GM23338 (cell line): ENCODE measurements at regions not wholly inside any gene's neighbourhood (a gene's known extent, or its start where the extent isn't known, plus 50 kb on each side); places are given as distances from the start of the nearest gene placed in this dataset.

Experiments used
- CREB1 ChIP-seq: fragments of 250-450 bp; sonication (Bioruptor Pico); IDR thresholded peaks from 2 replicates; pipeline ENCODE4 v1.5.0; 2020; ENCODE audit warnings: low read depth, mild to moderate bottlenecking, moderate library complexity
- CTCF ChIP-seq, 2 experiments: fragments of 200-600 bp in 1 of 2; sonication (generic) in 1 of 2; conservative IDR thresholded peaks; 2 replicates each; pipeline versions ENCODE4 v1.5.1 to v1.6.1; 2016 to 2017; ENCODE audit warnings: antibody characterized with exemption in 2 of 2, low read depth in 2 of 2, mild to moderate bottlenecking in 2 of 2, moderate library complexity in 1 of 2
- EZH2 ChIP-seq: fragments of 200-600 bp; sonication (generic); IDR thresholded peaks from one replicate; pipeline ENCODE4 v1.8.0; 2017; ENCODE audit warnings: antibody characterized with exemption, mild to moderate bottlenecking, low read depth; ENCODE audit not compliant: unreplicated experiment
- EZH2phosphoT487 ChIP-seq: fragments of 200-600 bp; sonication (generic); IDR thresholded peaks from one replicate; pipeline ENCODE4 v1.8.1; 2018; ENCODE audit warnings: antibody characterized with exemption; ENCODE audit not compliant: unreplicated experiment
- JUNB ChIP-seq: IDR thresholded peaks from one replicate; pipeline ENCODE4 v1.6.1; 2016; ENCODE audit warnings: antibody characterized with exemption; ENCODE audit not compliant: unreplicated experiment
- NANOG ChIP-seq: IDR thresholded peaks from 2 replicates; pipeline ENCODE4 v1.6.1; 2016; ENCODE audit warnings: antibody characterized with exemption, borderline replicate concordance
- POLR2AphosphoS5 ChIP-seq: IDR thresholded peaks from 2 replicates; pipeline ENCODE4 v1.6.1; 2016; ENCODE audit warnings: antibody characterized with exemption, low read depth
- REST ChIP-seq: IDR thresholded peaks from one replicate; pipeline ENCODE4 v1.6.1; 2018; ENCODE audit warnings: antibody characterized with exemption; ENCODE audit not compliant: unreplicated experiment
- ZNF114 ChIP-seq: fragments of 250-450 bp; sonication (Bioruptor Pico); IDR thresholded peaks from 2 replicates; pipeline ENCODE4 v1.5.0; 2020; ENCODE audit warnings: mild to moderate bottlenecking, moderate library complexity

- TF ChIP-seq EZH2 (no peak), CREB1 (CRISPR knock-in tag) (no peak), CTCF (conservative IDR thresholded peaks at IDR 0.05; ENCODE audit: low read depth in 2 of 2) (no peak), ZNF114 (no peak), POLR2AphosphoS5 (no peak), REST (no peak), EZH2phosphoT487 (no peak), JUNB (no peak), NANOG (no peak)
Observed at GRCh38 chr5:8839361-8840055, 706.4 kb downstream of the SEMA5A start.
